Peyer's patch (tissue), 4 donors: ENCODE measurements at regions not wholly inside any gene's neighbourhood (a gene's known extent, or its start where the extent isn't known, plus 50 kb on each side); places are given as distances from the start of the nearest gene placed in this dataset.

Experiments
- DNase-seq, 3 donors: peaks; one replicate each; pipeline ENCODE4 v3.0.0-alpha.2; 2017 to 2019
- H3K27ac ChIP-seq, 4 donors: fragments of 200-600 bp; sonication (generic); one replicate each; pipeline ENCODE4 v1.5.1; 2016 to 2019
- H3K27me3 ChIP-seq, 2 donors: fragments of 200-600 bp; sonication (generic); one replicate each; pipeline ENCODE4 v1.5.1; 2019
- H3K36me3 ChIP-seq, 3 donors: fragments of 200-600 bp; sonication (generic); one replicate each; pipeline ENCODE4 v1.5.1; 2016 to 2019
- H3K4me1 ChIP-seq, 4 donors: fragments of 200-600 bp; sonication (generic); one replicate each; pipeline ENCODE4 v1.5.1; 2016 to 2019
- H3K4me3 ChIP-seq, 4 donors: fragments of 200-600 bp; sonication (generic); 1 replicate in 3 of 4; 2 replicates in 1 of 4; pipeline ENCODE4 v1.5.1; 2016 to 2019; ENCODE audit warnings: mild to moderate bottlenecking in 1 of 4
- H3K9me3 ChIP-seq, 4 donors: fragments of 200-600 bp; sonication (generic); one replicate each; pipeline ENCODE4 v1.5.1; 2016 to 2019; ENCODE audit warnings: mild to moderate bottlenecking in 1 of 4
- POLR2A ChIP-seq, 2 donors: fragments of 450-650 bp; IDR thresholded peaks; one replicate each; pipeline ENCODE4 v1.5.1; 2017; ENCODE audit warnings: antibody characterized with exemption in 2 of 2, mild to moderate bottlenecking in 2 of 2, moderate library complexity in 2 of 2
- TF ChIP-seq, protein P1 (sequence below), 6 experiments: fragments of 450-650 bp in 4 of 6; fragments of 200-600 bp in 2 of 6; sonication (generic) in 1 of 6; IDR thresholded peaks; one replicate each; pipeline ENCODE4 v1.5.1; 2017 to 2019; ENCODE audit warnings: antibody characterized with exemption in 6 of 6, mild to moderate bottlenecking in 3 of 6, moderate library complexity in 1 of 6

DNA sequence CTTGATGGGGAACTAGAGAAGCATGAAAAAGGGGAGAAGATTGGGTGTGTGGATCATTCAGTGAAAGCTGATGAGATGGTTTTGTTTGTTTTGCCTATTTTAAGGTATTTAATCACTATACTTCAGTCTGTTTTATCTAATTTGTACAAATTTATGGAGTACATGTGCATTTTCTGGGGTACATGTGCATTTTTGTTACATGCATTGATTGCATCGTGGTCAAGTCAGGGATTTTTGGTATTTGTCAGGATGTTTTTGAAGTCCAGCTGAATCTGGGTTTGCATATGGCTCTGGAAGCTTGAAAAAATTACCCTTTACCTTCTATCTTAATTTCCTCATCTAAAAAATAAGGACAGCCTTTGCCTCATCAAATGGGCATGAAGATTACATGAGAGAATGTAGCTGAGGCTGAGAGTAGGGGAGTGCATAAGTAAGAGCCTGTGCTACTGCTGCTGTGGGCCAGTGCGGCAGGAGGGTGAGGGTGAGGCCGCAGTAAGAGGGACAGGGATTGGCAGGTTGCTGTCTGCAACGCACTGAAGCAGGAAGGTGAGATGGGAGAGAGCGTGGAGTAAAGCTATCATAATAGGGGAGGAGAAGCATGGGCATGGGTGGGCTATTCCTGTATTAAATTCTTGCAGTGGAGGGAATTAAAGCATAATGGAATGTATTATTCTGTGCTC is 139.8 kb downstream of the NPR3 start:
- H3K27ac ChIP-seq: no peak overlapping the region
- no peaks in the 10 kb centered on the region for H3K36me3 ChIP-seq
- no peak for DNase-seq
- H3K4me3 ChIP-seq: no peak overlapping the region
- H3K27me3 ChIP-seq: no peaks in the 10 kb centered on the region
- TF ChIP-seq, protein P1, sequence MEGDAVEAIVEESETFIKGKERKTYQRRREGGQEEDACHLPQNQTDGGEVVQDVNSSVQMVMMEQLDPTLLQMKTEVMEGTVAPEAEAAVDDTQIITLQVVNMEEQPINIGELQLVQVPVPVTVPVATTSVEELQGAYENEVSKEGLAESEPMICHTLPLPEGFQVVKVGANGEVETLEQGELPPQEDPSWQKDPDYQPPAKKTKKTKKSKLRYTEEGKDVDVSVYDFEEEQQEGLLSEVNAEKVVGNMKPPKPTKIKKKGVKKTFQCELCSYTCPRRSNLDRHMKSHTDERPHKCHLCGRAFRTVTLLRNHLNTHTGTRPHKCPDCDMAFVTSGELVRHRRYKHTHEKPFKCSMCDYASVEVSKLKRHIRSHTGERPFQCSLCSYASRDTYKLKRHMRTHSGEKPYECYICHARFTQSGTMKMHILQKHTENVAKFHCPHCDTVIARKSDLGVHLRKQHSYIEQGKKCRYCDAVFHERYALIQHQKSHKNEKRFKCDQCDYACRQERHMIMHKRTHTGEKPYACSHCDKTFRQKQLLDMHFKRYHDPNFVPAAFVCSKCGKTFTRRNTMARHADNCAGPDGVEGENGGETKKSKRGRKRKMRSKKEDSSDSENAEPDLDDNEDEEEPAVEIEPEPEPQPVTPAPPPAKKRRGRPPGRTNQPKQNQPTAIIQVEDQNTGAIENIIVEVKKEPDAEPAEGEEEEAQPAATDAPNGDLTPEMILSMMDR (IDR thresholded peaks at IDR 0.05): no peak
- TF ChIP-seq POLR2A (IDR thresholded peaks at IDR 0.05): no peak
- H3K9me3 ChIP-seq: no peaks in the 10 kb centered on the region
- H3K4me1 ChIP-seq: no peaks in the 10 kb centered on the region

DNA sequence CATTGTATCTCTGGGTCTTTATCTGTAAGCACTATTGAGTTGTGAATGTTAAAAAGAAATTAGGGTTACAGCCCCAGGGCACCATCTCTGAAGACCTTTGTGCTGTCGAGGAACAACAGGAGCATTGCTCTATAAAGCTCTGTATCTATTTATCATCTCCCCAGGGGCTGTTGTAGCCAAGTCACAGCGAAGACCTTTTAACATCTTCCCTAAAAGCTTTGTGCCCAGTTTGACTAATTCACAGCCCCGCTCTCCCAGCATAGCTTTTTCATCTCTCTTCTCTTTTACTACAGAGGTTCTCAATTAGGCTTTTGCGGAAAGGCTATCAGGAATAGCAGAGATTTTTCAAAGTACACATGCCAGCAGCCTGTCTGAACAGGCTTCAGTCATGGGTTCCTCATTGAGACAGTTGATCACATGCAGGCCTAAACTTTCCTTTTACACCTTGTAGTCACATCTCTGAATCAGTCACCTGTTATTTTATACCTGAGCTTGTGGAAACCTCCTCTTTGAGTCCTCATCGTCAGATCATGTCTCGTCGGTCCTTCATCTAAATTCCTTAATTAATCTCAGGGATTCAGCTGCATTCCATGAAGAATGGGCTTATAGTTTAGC is 140.5 kb downstream of the NPR3 start:
- no peak for DNase-seq
- TF ChIP-seq, protein P1 (IDR thresholded peaks at IDR 0.05): no peak
- no peak for TF ChIP-seq POLR2A (IDR thresholded peaks at IDR 0.05)
- Histone ChIP-seq H3K4me3 (no peak overlapping the region), H3K27ac (no peak overlapping the region), H3K4me1 (no peaks in the 10 kb centered on the region), H3K9me3 (no peaks in the 10 kb centered on the region), H3K36me3 (no peaks in the 10 kb centered on the region), H3K27me3 (no peaks in the 10 kb centered on the region)

DNA sequence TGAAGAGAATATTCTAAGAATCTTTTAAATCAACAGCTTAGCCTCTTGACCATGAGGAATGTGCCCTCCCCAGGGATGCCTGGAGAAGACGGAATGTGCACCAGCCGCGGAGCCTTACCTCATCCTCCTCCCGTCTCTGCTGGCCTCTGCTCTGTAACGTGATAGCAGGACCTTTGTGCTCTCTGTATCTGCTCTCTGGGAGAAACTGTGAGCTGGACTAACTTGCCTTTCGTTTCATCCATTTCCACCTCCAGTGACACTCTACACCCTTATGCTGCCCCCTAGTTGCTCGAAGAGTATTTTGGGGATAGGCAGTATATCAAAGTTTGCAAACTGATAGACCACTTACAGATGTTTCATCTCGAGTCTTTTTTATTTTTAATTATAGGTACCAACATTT is 141.4 kb downstream of the NPR3 start:
- DNase-seq: no peak
- Histone ChIP-seq H3K27me3 (no peaks in the 10 kb centered on the region), H3K4me3 (no peak overlapping the region), H3K9me3 (no peaks in the 10 kb centered on the region), H3K36me3 (no peaks in the 10 kb centered on the region), H3K4me1 (no peaks in the 10 kb centered on the region), H3K27ac (no peak overlapping the region)
- TF ChIP-seq POLR2A (IDR thresholded peaks at IDR 0.05): no peak
- TF ChIP-seq, protein P1 (IDR thresholded peaks at IDR 0.05): no peak

DNA sequence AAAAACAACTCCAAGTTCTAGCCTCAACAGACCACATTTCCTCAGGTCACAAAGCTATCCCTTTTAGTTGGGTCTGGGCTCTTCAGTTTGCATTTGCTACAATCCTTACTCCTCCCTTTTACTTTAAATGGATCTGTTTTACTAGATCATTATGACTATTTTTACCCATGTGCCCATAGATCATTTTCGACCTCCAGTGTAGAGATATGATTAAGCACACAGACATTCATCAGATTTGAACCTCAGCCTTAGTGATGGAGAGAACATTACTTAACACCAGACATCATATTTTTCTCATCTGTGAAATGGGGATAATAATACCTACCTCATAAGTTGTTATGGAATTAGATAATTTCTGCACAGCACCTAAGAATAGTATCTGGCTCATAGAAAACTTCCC is 141.9 kb downstream of the NPR3 start:
- Histone ChIP-seq H3K4me1 (no peaks in the 10 kb centered on the region), H3K27me3 (no peaks in the 10 kb centered on the region), H3K27ac (no peak overlapping the region), H3K36me3 (no peaks in the 10 kb centered on the region), H3K9me3 (no peaks in the 10 kb centered on the region), H3K4me3 (no peak overlapping the region)
- DNase-seq: no peak
- no peak for TF ChIP-seq POLR2A (IDR thresholded peaks at IDR 0.05)
- TF ChIP-seq, protein P1 (IDR thresholded peaks at IDR 0.05): no peak

DNA sequence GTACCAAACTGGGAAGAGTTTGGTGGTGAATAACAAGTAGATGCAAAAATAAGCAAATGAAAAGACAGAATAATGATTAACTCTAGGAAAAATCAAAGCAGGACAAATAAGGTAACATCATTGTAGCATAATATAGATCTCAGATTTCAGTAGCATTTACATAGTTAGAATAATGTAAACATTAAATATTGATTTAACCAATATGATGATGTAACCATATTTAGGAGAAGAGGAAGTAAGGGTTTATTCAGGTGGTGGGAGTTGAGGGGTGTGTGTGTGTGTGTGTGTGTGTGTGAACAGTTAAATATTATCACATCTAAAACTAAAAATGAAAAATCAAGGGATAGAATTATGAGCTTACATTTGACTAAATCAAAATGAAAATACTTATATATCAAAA is 143.4 kb downstream of the NPR3 start:
- TF ChIP-seq POLR2A (IDR thresholded peaks at IDR 0.05): no peak
- TF ChIP-seq, protein P1 (IDR thresholded peaks at IDR 0.05): no peak
- Histone ChIP-seq H3K4me1 (no peaks in the 10 kb centered on the region), H3K27me3 (no peaks in the 10 kb centered on the region), H3K9me3 (peaks cover 0 to 5% (median 0%) of the 10 kb centered on the region in 4 donors), H3K36me3 (no peaks in the 10 kb centered on the region), H3K27ac (no peak overlapping the region), H3K4me3 (no peak overlapping the region)
- no peak for DNase-seq
